ENCODE measurements at regions not wholly inside any gene's neighbourhood (a gene's known extent, or its start where the extent isn't known, plus 50 kb on each side); places are given as distances from the start of the nearest gene placed in this dataset.

DNA sequence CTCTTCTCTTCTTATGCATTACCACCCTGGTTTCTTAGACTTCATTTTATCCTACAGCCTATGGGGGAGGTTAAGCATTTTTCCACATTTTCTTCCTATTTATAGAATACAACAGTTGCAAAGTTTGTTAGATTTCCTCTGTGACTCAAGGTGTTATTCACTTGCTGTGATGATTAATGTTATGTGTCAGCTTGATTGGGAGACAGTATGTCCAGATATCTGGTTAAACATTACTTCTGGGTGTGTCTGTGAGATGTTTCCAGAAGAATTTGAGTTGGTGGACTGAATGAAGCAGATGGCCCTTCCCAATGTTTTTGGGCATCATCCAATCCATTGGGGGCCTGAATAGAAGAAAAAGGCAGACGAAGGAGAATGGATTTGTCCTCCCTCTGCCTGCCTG lies 131.3 kb downstream of the C6orf118 start (continued):
- TF ChIP-seq, protein P1, sequence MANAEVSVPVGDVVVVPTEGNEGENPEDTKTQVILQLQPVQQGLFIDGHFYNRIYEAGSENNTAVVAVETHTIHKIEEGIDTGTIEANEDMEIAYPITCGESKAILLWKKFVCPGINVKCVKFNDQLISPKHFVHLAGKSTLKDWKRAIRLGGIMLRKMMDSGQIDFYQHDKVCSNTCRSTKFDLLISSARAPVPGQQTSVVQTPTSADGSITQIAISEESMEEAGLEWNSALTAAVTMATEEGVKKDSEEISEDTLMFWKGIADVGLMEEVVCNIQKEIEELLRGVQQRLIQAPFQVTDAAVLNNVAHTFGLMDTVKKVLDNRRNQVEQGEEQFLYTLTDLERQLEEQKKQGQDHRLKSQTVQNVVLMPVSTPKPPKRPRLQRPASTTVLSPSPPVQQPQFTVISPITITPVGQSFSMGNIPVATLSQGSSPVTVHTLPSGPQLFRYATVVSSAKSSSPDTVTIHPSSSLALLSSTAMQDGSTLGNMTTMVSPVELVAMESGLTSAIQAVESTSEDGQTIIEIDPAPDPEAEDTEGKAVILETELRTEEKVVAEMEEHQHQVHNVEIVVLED (CRISPR knock-in tag; IDR thresholded peaks at IDR 0.05; ENCODE audit: borderline replicate concordance), result no peak
- TF ChIP-seq, protein P2, sequence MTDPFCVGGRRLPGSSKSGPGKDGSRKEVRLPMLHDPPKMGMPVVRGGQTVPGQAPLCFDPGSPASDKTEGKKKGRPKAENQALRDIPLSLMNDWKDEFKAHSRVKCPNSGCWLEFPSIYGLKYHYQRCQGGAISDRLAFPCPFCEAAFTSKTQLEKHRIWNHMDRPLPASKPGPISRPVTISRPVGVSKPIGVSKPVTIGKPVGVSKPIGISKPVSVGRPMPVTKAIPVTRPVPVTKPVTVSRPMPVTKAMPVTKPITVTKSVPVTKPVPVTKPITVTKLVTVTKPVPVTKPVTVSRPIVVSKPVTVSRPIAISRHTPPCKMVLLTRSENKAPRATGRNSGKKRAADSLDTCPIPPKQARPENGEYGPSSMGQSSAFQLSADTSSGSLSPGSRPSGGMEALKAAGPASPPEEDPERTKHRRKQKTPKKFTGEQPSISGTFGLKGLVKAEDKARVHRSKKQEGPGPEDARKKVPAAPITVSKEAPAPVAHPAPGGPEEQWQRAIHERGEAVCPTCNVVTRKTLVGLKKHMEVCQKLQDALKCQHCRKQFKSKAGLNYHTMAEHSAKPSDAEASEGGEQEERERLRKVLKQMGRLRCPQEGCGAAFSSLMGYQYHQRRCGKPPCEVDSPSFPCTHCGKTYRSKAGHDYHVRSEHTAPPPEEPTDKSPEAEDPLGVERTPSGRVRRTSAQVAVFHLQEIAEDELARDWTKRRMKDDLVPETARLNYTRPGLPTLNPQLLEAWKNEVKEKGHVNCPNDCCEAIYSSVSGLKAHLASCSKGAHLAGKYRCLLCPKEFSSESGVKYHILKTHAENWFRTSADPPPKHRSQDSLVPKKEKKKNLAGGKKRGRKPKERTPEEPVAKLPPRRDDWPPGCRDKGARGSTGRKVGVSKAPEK (CRISPR knock-in tag; IDR thresholded peaks at IDR 0.05; ENCODE audit: borderline replicate concordance), result no peak
- no peak for TF ChIP-seq ZFP82 (CRISPR knock-in tag; IDR thresholded peaks at IDR 0.05; ENCODE audit: borderline replicate concordance)
- no peak for TF ChIP-seq NFYB (CRISPR knock-in tag; IDR thresholded peaks at IDR 0.05)
- TF ChIP-seq ZNF652 (CRISPR knock-in tag; IDR thresholded peaks at IDR 0.05; ENCODE audit: borderline replicate concordance, low read depth), result no peak
- no peak for TF ChIP-seq MIER3 (CRISPR knock-in tag; IDR thresholded peaks at IDR 0.05; ENCODE audit: borderline replicate concordance)

DNA sequence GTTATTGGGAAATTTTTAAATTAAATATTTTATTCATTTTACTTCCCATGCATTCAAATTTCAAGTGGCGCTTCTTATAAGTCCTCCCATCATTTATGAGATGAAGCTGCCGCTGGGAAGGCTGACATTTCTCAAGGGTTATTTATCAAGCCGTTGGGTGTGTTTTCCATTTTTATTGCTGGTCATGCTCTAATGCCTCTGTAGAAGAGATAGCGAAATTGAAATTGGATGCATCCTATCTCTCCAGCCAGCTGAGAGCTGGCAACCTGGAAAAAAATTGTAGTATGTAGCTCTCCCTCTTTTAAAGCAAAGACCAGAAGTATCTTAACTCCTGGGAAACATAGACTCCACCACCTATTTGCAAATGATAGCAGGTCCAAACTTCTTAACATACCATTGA lies 135.9 kb downstream of the C6orf118 start:
- H3K9ac ChIP-seq (ENCODE audit: insufficient read depth, low read depth, low read length), result no peak overlapping the region
- intact Hi-C loops (cut with micrococcal nuclease; ENCODE audit: unreplicated experiment), result no loop called here
- no peak overlapping the region for H3K4me3 ChIP-seq (replicated peaks in 1 of 3; ENCODE audit: insufficient read depth in 1 of 3, low read depth in 2 of 3, low read length in 3 of 3)
- H3K27ac ChIP-seq (ENCODE audit: extremely low read length, insufficient read depth, low read length), result no peak overlapping the region
- ATAC-seq, result no peak
- H3K4me2 ChIP-seq (ENCODE audit: low read depth, low read length), result no peak overlapping the region
- in situ Hi-C loops (cut with HindIII; ENCODE audit: extremely low pct_ligation_motif_present, low pct_unique_long_range_greater_than_20kb), result no loop called here
- WGBS (ENCODE audit: low lambda C conversion rate), result 3% methylated on average over 4 of the region's 4 CpGs
- no peaks in the 10 kb centered on the region for H3K79me2 ChIP-seq (ENCODE audit: insufficient read depth, low read length)
- no peaks in the 10 kb centered on the region for H4K20me1 ChIP-seq (ENCODE audit: insufficient read depth, low read length)
- CTCF ChIA-PET (ENCODE audit: low intra/inter-chr PET ratio, low total read pairs), result no interaction called here
- no peak for DNase-seq (ENCODE audit: low spot score)
- no peaks in the 10 kb centered on the region for H3K4me1 ChIP-seq (ENCODE audit: insufficient read depth, low read length)
- FAIRE-seq, result no peak
- POLR2A ChIA-PET, result no interaction called here
- H3K27me3 ChIP-seq (ENCODE audit: control insufficient read depth in 1 of 2, insufficient read depth in 2 of 2, low read length in 2 of 2), result no peaks in the 10 kb centered on the region
- H2AFZ ChIP-seq (ENCODE audit: low read length), result no peak overlapping the region
- no peaks in the 10 kb centered on the region for H3K36me3 ChIP-seq (replicated peaks in 1 of 2; ENCODE audit: control insufficient read depth in 1 of 2, insufficient read depth in 2 of 2, low read length in 2 of 2)
- H3K9me3 ChIP-seq (ENCODE audit: low read length), result peaks cover 84% of the 10 kb centered on the region
- BruUV-seq (replicated peaks), result no TSS peak
- no peak for TF ChIP-seq MLLT10 (CRISPR knock-in tag; IDR thresholded peaks at IDR 0.05)
- no peak for TF ChIP-seq ZNF607 (CRISPR knock-in tag; IDR thresholded peaks at IDR 0.05; ENCODE audit: borderline replicate concordance)
- no peak for TF ChIP-seq GATAD2A (CRISPR knock-in tag; IDR thresholded peaks at IDR 0.05)
- TF ChIP-seq ZNF12 (CRISPR knock-in tag; IDR thresholded peaks at IDR 0.05), result no peak
- TF ChIP-seq, protein P3, sequence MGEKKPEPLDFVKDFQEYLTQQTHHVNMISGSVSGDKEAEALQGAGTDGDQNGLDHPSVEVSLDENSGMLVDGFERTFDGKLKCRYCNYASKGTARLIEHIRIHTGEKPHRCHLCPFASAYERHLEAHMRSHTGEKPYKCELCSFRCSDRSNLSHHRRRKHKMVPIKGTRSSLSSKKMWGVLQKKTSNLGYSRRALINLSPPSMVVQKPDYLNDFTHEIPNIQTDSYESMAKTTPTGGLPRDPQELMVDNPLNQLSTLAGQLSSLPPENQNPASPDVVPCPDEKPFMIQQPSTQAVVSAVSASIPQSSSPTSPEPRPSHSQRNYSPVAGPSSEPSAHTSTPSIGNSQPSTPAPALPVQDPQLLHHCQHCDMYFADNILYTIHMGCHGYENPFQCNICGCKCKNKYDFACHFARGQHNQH (CRISPR knock-in tag; IDR thresholded peaks at IDR 0.05), result no peak
- TF ChIP-seq ZBTB7A (CRISPR knock-in tag; IDR thresholded peaks at IDR 0.05), result no peak
- TF ChIP-seq, protein P4, sequence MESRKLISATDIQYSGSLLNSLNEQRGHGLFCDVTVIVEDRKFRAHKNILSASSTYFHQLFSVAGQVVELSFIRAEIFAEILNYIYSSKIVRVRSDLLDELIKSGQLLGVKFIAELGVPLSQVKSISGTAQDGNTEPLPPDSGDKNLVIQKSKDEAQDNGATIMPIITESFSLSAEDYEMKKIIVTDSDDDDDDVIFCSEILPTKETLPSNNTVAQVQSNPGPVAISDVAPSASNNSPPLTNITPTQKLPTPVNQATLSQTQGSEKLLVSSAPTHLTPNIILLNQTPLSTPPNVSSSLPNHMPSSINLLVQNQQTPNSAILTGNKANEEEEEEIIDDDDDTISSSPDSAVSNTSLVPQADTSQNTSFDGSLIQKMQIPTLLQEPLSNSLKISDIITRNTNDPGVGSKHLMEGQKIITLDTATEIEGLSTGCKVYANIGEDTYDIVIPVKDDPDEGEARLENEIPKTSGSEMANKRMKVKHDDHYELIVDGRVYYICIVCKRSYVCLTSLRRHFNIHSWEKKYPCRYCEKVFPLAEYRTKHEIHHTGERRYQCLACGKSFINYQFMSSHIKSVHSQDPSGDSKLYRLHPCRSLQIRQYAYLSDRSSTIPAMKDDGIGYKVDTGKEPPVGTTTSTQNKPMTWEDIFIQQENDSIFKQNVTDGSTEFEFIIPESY (CRISPR knock-in tag; IDR thresholded peaks at IDR 0.05), result no peak
- TF ChIP-seq ZNF274 (CRISPR knock-in tag; IDR thresholded peaks at IDR 0.05), result no peak
- TF ChIP-seq ZNF777 (CRISPR knock-in tag; IDR thresholded peaks at IDR 0.05), result no peak
- no peak for TF ChIP-seq ZNF891 (CRISPR knock-in tag; IDR thresholded peaks at IDR 0.05)
- TF ChIP-seq KDM1A (CRISPR knock-in tag; IDR thresholded peaks at IDR 0.05), result no peak
- TF ChIP-seq ATM (IDR thresholded peaks at IDR 0.05; ENCODE audit: borderline replicate concordance), result no peak

Data from HepG2 (cell line).